ENCODE measurements at regions not wholly inside any gene's neighbourhood (a gene's known extent, or its start where the extent isn't known, plus 50 kb on each side); places are given as distances from the start of the nearest gene placed in this dataset.
"Not testable (repeated sequence)": the region's sequence is repeated elsewhere in the genome, so short reads cannot be mapped to it uniquely, and the experiment has no call there.

DNA sequence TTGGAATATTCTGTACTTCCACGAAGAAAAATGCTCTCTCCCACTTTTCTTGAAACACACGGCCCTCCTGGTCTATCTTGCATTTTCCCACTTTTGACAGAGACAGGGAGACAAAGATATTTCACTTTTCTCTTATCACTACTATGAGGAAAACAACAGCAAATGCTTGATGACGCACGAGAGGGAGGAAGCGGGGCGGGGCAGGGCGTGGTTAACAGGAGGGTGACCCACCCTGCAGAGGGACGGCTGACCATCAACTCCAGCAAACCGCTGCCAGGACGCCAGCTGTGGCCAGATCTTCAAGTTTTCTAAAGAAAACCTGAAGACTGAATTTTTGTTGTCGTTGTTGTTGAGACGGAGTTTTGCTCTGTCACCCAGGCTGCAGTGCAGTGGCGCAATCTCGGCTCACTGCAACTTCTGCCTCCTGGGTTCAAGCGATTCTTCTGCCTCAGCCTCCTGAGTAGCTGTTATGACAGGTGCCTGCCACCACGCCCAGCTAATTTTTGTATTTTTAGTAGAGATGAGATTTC, 63.8 kb downstream of the NSUN5 start:
- not testable (repeated sequence) for DNase-seq

DNA sequence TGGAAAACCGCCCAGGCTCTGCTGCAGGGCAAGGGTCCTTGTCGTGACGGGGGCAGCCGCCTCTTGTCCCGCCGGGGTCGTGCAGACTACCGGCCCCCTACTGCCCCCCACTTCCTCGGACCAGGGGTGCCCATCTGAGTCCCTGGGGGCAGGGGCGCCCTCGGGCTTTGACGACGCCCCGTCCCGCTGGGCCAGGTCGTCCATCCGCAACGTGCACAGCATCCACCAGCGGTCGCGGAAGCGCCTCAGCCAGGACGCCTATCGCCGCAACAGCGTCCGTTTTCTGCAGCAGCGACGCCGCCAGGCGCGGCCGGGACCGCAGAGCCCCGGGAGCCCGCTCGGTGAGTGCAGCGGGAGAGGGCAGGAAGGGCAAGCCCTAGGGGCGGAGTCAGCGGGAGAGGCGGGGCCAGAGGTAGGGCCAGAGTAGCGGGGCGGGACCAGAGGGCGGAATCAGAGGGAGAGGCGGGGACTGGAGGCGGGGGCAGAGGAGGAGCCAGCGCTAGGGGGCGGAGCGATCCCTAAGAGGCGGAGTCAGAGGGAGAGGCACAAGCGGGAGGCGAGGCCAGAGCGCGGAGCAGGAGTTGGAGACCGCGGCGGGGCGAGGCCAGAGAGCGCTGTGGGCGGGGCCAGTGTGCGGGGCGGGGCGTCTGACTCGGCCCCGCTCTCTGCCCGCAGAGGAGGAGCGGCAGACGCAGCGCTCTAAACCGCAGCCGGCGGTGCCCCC, 73.5 kb downstream of the NSUN5 start:
- peak; percentile 91 to 95 for DNase-seq

DNA sequence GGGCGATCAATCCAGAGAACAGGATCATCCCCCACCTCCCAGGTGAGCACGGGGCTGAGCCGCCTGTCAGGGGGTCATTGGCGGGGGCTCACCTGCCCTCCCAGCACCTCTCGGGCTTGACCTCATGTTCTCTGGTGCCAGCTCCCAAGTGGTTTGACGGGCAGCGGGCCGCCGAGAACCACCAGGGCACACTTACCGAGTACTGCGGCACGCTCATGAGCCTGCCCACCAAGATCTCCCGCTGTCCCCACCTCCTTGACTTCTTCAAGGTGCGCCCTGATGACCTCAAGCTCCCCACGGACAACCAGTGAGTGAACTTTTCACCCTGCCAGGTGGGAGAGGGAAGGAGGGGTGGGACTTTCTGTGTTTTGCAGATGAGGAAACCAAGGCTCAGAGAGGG, 82.9 kb downstream of the NSUN5 start:
- not testable (repeated sequence) for DNase-seq

DNA sequence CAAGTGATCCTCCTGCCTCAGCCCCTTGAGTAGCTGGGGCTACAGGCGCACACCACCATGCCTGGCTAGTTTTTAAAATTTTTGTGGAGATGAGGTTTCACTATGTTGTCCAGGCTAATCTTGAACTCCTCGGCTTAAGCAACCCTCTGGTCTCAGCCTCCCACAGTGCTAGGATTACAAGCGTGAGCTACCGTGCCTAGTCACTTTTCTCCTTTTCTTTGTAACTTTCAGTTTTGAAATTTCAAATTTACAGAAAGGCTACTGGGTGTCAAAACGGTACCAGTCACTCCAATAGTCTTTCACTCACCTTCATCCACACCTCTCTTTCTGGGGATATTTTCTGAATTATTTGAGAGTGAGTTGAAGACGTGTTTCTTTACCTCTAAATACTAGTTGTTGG, 86.9 kb downstream of the NSUN5 start:
- not testable (repeated sequence) for DNase-seq

DNA sequence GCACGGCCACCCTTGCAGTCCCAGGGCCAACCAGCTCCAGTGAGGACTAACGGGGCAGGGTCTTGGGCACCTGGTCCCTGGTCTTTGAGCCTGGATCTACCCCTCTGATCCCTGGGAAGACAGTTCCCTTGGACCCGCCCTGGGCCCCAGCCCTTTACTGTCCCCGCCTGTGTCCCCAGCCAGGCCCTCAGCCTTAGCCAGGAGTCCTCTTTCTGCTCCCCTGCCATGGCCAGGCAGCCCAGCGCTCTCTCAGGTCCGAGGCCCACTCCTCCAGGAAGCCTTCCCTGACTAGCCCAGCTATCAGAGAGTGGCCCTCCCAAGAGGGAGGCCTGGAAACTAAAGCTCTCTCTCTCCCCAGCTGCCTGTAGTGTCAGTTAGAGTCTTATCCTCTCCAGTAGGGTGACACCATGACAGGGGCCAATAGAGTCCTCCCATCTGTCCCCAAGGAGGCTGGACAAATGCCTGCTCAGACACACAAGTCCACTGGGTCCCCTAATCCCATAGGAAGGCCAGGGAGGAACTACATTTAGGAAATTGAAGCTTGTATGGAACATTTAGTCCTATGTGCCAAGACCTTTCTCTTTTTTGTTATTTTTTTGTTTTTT, 87.8 kb downstream of the NSUN5 start:
- DNase-seq: not testable (repeated sequence)

DNA sequence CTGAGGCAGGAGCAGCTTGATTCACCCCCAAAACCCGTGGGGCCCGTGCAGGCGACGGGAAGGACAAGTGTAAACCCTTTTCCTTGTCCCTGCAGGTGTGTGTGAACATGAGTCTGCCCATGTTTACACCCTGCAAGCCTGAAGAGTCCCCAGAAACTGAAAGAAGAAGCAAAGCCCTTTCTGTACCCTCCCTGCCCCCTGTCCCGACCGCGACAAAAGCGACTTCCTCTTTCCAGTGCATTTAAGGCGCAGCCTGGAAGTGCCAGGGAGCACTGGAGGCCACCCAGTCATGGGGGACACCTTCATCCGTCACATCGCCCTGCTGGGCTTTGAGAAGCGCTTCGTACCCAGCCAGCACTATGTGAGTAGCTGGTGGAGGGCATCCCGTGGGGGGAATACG, 88.3 kb downstream of the NSUN5 start:
- DNase-seq: not testable (repeated sequence)

DNA sequence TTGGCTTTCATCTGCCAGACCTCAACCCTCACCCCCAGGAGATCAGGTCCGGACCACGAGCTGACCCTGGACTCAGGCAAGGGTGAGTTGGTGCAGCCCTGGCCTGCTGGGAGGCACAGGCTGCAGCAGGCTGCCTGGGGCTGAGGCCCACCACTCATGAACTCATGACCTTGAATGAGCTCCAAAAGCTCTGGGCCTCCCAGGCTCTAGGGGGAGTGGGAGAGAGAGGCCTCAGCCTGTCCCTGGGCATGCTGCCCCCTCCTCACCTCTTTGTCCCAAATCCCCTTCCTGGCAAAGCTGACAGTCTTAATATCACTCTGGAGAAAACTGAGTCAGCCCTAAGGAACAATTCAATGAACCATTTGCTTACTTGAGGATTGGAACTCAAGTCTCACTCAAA, 89.8 kb downstream of the NSUN5 start:
- DNase-seq: not testable (repeated sequence)

DNA sequence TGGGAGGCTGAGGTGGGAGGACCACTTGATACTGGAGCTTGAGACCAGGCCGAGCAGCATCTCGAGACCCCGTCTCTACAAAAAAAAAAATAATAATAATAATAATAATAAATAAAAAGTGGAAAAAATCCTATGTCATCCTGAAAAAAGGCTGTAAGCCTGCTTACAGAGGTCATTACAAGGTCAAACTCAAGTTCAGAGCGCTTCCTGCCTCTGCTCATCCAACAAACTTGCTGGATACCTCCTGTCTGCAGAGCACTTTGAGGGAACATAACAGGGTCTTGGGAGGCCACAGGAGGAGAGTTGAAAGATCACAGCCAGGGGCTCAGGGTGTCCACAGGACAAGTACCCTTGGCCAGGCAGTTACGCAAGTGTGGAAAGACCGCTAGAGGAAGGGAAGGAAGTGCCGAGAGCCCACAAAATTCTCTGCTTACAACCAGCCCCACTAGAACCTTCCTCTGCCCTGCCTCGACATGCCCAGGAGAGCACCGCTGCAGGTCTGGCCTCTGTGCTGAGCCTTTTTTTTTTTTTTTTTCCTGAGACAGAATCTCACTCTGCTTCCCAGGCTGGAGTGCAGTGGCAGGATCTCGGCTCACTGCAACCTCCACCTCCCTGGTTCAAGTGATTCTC, 92.5 kb downstream of the NSUN5 start:
- DNase-seq: not testable (repeated sequence)

DNA sequence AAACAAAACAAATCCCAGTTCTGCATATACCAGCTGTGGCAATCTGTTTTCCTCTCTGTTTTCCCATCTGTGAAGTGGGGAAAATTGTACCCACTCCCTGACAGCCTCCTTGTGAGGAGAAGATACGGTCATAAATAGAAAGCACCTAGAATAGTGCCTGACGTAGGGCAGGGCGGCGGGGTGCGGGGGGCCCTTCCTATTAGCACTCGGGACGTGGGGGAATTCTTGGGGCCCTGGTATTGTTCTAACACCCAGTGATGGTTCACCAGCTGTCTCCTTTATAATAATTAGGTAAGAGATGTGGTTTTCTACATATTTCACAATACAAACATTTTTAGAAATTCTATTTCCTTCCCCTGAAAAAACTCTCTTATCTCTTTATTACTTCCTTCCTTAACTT, 93.4 kb downstream of the NSUN5 start:
- not testable (repeated sequence) for DNase-seq

DNA sequence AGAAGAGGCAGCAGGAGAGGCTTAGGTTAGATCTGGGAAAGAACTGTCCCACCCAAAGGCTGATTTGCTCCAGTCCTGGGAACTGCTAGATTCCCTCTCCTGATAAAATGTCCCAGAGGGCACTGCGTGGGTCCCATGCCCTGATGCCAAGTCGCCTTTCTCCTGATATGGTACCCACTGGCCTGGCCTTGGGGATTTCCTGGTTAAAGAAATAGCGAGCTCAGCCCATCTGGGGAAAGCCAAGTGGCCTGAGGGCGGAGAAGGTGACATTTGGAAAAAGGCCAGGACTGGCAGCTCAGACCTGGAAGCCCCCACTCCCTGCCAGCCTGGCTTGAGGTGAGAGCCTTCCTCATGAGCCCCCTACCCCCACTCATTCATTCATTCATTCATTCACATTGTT, 94.2 kb downstream of the NSUN5 start:
- not testable (repeated sequence) for DNase-seq

DNA sequence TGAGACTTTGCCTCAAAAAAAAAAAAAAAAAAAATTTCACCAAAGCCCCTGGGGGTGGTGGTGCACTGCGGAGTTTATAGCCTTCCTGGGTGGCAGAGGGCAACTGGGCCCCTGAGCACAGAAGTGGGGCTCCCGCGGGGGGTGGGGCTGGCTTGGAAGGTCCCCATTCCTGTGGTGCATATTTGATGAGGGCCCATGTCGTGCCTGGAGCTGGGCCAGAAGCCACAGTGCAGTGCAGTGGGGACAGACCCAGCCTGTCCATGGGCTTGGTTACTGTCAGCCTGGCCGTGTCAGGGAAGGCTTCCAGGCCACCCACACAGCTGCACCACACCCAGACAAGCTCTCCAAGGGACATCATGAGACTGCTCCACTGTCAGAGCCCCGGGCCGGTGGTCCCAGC, 95.5 kb downstream of the NSUN5 start:
- DNase-seq: not testable (repeated sequence)

DNA sequence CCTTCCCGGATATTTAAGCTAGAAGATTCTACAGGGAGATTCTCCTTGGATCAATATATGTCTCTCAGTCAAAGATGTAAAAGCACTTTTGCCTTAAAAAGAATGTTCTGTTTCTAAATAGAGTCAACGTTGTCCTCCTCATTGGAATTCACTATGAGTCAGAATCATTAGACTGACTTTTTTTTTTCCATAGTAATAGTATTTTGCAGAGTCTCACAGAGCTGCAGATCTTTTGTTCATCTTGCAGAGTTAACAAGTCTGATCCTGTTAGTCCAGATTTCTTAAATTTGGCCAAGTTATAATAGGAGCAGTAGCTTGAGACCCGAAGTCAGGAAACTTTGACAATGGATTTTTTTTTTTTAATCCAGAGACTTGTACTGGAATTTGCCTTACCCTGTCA, 103.0 kb downstream of the NSUN5 start:
- not testable (repeated sequence) for DNase-seq

DNA sequence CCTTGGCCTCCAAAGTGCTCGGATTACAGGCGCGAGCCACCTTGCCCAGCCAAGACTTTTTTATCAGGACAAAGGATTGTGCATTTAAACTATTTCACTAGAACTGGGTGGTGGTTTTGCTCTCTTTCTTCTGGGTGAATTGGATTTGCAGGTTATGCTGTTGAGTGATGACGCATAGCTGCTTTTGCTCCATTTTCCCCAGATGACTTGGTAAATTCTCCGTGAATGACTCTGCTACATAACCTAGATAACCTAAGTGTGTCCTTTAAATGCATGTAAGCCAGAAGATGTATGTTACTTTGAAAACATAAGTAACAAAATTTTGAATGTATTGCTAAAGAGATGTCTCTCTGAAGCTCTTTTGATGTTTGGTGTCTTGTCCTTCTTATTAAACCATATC, 103.7 kb downstream of the NSUN5 start:
- DNase-seq: not testable (repeated sequence)

DNA sequence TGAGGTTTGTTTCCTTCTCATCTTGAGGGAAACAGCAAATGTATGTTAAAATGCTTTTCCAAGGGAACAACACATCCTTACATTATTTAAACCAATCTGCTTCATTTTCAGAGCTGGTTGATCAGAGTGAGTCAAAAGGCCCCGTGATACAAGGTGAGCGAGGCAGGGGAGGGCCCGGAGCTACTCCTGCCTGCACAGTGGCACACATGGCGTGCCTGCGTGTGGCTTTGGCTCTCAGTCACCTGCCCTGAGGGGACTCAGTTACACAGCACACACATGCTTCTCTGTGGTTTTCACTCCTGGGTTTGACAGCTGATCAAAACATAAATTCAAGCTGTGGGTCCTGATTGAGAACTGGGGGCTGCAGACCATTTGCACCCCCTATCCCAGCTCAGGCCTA, 105.3 kb downstream of the NSUN5 start:
- not testable (repeated sequence) for DNase-seq

DNA sequence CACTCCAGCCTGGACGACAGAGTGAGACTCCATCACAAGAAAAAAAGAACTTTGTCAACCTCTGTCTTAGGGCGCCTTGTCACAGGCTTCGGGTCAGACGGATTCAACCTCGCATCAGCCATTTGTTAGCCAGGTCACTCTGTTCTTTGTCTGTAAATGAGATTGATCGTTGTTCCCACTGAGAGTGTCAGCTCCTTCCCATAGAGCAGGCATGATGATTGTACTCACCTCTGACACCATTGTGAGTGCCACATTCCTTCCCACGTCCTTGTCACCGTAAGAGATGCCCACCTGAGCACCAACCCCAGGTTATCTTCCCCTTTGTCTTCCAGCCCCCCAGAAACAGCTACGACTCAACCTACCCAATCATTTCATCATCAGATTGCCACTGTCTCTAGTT, 107.4 kb downstream of the NSUN5 start:
- not testable (repeated sequence) for DNase-seq

DNA sequence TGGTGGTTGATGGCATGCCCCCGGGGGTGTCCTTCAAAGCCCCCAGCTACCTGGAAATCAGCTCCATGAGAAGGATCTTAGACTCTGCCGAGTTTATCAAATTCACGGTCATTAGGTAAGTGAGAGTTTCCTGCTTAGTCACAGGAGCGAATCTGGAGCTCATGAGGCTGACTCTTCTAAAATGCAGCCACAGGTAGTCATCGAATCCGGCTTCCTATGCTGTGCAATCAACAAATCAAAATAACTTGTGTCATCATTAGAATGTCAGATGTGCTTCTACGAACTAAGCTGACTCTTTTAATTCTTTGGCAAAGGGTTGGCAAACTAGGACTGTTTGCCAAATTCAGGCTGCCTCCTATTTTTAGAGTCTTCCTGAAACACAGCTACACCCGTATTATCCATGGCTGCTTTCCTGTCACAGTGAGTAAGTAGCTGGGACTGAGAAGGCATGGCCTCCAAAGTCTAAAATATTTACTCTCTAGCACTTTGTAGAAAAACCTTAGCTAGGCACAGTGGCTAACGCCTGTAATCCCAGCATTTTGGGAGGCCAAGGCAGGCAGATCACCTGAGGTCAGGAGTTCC, 108.0 kb downstream of the NSUN5 start:
- not testable (repeated sequence) for DNase-seq

DNA sequence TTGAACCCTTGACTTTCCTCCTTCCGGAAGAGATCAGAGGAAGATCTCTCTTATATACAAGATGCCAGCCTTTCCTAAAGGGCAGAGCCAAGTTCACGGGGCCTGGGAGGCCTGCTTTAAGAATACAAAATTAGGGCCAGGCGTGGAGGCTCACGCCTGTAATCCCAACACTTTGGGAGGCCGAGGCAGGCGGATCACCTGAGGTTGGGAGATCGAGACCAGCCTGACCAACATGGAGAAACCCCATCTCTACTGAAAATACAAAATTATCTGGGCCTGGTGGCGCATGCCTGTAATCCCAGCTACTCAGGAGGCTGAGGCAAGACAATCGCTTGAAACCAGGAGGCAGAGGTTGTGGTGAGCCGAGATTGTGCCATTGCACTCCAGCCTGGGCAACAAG, 108.2 kb upstream of the SPDYE9 start:
- DNase-seq: not testable (repeated sequence)

DNA sequence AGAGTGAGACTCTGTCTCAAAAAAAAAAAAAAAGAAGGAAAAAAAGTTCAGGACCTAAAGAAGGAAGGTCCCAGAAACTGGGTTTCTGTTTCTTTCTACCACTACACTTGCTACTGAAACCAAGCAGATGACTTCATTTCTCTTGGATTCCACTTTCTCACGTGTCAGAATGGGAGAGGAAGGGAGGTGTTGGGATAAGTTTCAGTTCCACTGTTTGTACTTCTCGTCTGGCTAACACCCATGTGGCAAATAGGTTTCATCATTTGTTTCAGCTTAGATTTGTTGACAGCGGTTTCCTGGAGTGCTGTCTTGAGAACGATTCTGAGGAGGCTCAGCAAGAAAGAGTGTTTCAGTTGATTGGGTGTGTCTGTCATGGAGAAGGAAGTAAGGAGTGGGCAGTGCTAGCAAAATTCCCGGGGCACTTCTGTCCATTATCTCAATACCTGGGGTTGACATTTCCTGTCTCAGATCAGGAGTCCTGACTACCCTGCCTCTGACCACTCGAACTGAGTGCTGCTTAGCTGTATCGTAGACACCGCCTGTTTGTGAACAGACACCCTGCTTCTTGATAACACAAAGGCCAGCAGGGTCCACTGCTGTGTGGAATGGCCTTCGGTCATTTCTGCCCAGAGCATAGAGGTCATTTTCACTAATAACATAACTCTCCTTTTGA, 104.8 kb upstream of the SPDYE9 start:
- not testable (repeated sequence) for DNase-seq

DNA sequence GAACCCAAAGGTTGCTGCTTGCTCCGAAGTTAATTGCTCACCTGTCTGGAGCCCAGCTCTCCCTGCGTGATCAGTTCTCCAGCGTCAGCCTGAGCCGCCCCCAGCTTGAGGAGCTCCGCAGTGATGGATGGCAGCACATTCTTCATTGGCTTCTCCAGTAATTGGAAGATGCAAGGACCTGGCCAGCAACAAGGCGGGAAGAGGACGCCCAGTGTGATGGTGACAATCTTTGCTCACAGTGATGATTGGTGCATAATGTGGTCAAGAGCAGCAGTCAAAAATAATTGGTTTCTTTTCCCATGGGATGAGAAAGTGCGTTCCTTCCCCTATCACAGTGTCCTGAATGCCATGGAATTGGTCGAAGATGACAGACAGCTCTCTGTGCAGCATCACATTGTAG, 102.4 kb upstream of the SPDYE9 start:
- not testable (repeated sequence) for DNase-seq

DNA sequence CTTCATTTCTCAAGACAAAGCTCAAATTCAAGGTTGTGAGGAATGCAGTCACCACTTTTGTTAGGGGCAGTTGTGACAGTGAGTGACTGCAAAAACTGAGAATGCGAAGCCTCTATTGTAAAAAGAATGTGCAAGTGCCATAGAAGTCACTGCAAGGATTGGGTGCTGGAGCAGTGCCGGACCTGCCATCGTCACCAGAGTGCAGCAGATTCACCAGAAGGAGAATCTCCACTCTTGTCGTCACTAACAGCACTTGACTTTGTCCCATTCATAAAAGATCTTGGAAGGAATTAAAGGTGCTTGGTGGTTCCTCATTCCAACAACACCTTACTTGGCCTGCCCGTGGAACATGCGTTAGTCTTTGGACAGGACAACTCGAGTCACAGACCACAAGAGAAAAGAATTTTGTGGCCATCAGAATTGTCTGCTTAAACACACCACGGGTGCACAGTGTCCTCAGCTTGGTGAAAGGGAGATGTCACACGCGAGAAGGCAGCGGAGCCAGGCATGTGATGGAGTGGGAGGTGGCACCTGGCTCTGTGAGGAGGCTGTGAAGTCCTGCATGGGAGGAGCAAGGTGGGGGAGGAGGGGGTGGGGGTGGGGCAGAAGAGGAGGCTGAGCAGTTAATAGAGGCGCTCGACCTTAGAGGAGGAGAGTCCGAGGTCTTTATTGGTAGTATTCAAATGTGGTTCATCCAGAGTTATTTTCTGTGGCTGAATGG, 100.9 kb upstream of the SPDYE9 start:
- DNase-seq: not testable (repeated sequence)

DNA sequence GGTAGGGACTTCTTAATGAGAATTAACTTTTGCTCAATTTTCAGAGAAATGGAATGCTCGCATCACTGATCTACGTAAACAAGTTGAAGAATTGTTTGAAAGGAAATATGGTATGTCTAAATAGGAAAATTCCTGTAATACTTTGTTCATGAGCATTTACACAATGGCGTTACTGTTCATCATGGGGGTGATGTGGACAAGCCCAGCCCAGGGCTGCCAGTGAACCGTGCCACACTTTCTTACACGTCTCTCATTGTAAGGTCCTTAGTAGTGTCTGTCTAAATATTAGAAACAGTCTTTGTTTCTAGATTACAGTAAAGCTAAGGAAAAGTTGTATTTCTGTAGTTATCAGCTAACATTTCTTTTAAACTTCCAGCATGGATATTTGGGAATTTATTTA, 91.0 kb upstream of the SPDYE9 start:
- not testable (repeated sequence) for DNase-seq

DNA sequence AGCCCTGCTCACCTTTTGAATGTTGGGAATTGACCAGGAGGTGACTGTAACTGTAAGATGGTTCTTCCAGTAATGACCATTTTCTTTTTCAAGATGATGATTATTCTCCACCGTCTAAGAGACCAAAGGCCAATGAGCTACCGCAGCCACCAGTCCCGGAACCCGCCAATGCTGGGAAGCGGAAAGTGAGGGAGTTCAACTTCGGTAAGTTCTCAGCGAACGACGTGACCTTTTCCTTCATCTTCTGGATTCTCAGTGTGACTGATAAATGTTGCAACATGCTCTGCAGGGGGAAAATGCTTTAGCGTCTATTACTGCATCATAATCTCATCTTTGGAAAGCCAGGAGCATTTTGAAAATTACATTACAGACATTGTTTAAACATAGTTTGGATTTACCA, 89.5 kb upstream of the SPDYE9 start:
- not testable (repeated sequence) for DNase-seq

All from stimulated activated CD4-positive, alpha-beta T cell treated with anti-CD3 and anti-CD28 coated beads, Interleukin-2, amount 100 ng/mL, for 24 hours (primary cell).